GM21528 (cell line): ENCODE measurements at regions not wholly inside any gene's neighbourhood (a gene's known extent, or its start where the extent isn't known, plus 50 kb on each side); places are given as distances from the start of the nearest gene placed in this dataset.
"Not testable (repeated sequence)": the region's sequence is repeated elsewhere in the genome, so short reads cannot be mapped to it uniquely, and the experiment has no call there.

Experiments used
- ATAC-seq: cut with Tn5 transposase; IDR thresholded peaks from one replicate; pipeline ENCODE4 v1.9.1; 2021; ENCODE audit warnings: mild to moderate bottlenecking, moderate library complexity; ENCODE audit not compliant: unreplicated experiment, low FRiP score

- no peak for ATAC-seq
These were observed 146.2 kb downstream of the NFKBIZ start for GRCh38 chr3:101995371-101996046.

- peak; percentile 47 for ATAC-seq
These were observed 147.5 kb downstream of the NFKBIZ start for GRCh38 chr3:101996832-101997231.

- no peak for ATAC-seq
These were observed 149.1 kb downstream of the NFKBIZ start for GRCh38 chr3:101998256-101998926.

- ATAC-seq: no peak
These were observed 150.0 kb downstream of the NFKBIZ start for GRCh38 chr3:101999177-101999779.

GRCh38 chr3:102000620-102001209 lies 151.4 kb downstream of the NFKBIZ start:
- ATAC-seq: no peak

- ATAC-seq: no peak
These were observed 152.7 kb downstream of the NFKBIZ start for GRCh38 chr3:102002056-102002455.

- no peak for ATAC-seq
These were observed 155.2 kb downstream of the NFKBIZ start for GRCh38 chr3:102004561-102004960.

GRCh38 chr3:102005551-102005950 lies 156.2 kb downstream of the NFKBIZ start:
- ATAC-seq: no peak

GRCh38 chr3:102006812-102007485 lies 157.6 kb downstream of the NFKBIZ start:
- no peak for ATAC-seq

- ATAC-seq: not testable (repeated sequence)
These were observed 159.1 kb downstream of the NFKBIZ start for GRCh38 chr3:102008436-102008835.

- no peak for ATAC-seq
These were observed 167.1 kb downstream of the NFKBIZ start for GRCh38 chr3:102016417-102016816.

GRCh38 chr3:102017784-102018183 lies 168.5 kb downstream of the NFKBIZ start:
- no peak for ATAC-seq

GRCh38 chr3:102018551-102018950 lies 169.2 kb downstream of the NFKBIZ start:
- no peak for ATAC-seq

GRCh38 chr3:102020735-102021134 lies 171.4 kb downstream of the NFKBIZ start:
- no peak for ATAC-seq

GRCh38 chr3:102024270-102024904 lies 175.1 kb downstream of the NFKBIZ start:
- no peak for ATAC-seq

GRCh38 chr3:102025606-102026270 lies 176.4 kb downstream of the NFKBIZ start:
- no peak for ATAC-seq

- no peak for ATAC-seq
These were observed 177.3 kb downstream of the NFKBIZ start for GRCh38 chr3:102026656-102027055.

- no peak for ATAC-seq
These were observed 181.3 kb downstream of the NFKBIZ start for GRCh38 chr3:102030661-102031060.

GRCh38 chr3:102031834-102032233 lies 182.5 kb downstream of the NFKBIZ start:
- ATAC-seq: no peak
